ENCODE measurements at regions not wholly inside any gene's neighbourhood (a gene's known extent, or its start where the extent isn't known, plus 50 kb on each side); places are given as distances from the start of the nearest gene placed in this dataset.

DNA sequence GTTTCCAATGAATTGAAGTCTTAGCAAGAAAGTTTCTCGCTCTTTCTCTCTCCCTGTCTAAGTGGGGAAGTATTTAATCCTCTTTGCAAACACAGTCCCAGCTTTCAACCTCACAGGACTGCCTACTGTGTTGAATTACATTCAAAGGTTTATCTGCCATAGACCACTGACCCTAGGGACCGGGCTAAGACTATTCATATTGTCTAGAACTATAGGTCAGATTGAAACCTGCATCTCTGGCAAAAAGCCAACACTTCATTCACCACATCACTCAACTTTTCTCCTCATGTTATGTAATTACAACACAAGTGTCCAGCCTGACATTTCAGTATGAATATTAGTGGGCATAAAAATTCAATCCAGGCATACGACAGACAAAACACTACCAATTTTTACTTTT is 314.7 kb upstream of the RSPO3 start:
- DNase-seq (no peak), ATAC-seq (no peak)
- TF ChIP-seq, protein P1, sequence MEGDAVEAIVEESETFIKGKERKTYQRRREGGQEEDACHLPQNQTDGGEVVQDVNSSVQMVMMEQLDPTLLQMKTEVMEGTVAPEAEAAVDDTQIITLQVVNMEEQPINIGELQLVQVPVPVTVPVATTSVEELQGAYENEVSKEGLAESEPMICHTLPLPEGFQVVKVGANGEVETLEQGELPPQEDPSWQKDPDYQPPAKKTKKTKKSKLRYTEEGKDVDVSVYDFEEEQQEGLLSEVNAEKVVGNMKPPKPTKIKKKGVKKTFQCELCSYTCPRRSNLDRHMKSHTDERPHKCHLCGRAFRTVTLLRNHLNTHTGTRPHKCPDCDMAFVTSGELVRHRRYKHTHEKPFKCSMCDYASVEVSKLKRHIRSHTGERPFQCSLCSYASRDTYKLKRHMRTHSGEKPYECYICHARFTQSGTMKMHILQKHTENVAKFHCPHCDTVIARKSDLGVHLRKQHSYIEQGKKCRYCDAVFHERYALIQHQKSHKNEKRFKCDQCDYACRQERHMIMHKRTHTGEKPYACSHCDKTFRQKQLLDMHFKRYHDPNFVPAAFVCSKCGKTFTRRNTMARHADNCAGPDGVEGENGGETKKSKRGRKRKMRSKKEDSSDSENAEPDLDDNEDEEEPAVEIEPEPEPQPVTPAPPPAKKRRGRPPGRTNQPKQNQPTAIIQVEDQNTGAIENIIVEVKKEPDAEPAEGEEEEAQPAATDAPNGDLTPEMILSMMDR (IDR thresholded peaks at IDR 0.05) = no peak
- WGBS, 2 donors = 62 to 66% methylated on average over 3 of the region's 3 CpGs
- Histone ChIP-seq H3K27me3 (peaks cover 0 to 26% (median 3%) of the 10 kb centered on the region in 7 donors), H3K9me3 (no peaks in the 10 kb centered on the region), H3K4me1 (no peaks in the 10 kb centered on the region), H3K27ac (no peak overlapping the region), H3K36me3 (no peaks in the 10 kb centered on the region), H3K4me3 (no peak overlapping the region)
- intact Hi-C loops (cut with DNase I) = loop anchor here in 8 of 10 donors (5.0 to 10.0 kb wide), 6 partner anchors 271 to 769 kb away; no protein-coding TSS in a partner anchor

DNA sequence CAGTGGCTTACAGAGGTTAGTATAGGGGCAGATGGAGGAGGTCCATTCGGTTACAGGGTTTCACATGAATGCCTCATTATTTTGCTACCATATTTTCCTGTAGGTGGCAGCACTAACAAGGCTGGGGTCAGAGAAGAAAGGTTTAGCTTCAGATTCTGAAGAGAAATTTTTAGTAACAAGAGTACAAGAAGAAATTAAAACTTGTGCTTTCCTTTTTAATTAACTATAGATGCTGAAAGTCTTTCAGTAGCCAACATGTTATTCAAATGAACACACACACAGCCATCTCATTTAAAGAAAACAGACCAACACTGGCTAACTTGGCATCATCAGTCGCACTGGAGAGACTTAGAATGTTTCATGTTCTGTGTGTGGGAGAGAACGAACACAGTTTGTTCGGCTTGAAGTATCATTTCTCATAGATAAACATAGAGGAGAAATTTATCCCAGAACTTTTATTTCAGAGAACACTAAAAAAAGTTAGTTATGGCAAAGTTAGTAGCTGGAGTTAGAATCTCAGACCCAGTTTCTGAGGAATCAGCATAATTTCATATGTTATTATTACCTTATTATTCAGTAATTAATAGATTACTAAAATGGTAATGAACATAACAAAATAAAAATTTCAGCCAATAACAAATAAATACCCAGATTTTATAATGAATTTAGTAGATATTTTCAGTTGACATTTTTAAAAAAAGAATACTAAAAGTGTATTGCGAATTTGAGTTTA is 314.0 kb upstream of the RSPO3 start:
- H3K27ac ChIP-seq = no peak overlapping the region
- peak in 1 of 2 donors; percentile 13 for DNase-seq
- H3K4me1 ChIP-seq = no peaks in the 10 kb centered on the region
- TF ChIP-seq, protein P1 (IDR thresholded peaks at IDR 0.05) = peak; percentile 43 to 79 (median 71)
- no peaks in the 10 kb centered on the region for H3K9me3 ChIP-seq
- ATAC-seq = peak in 5 of 8 donors; percentile 37 to 65 (median 58)
- no peaks in the 10 kb centered on the region for H3K36me3 ChIP-seq
- intact Hi-C loops (cut with DNase I) = loop anchor here in 9 of 10 donors (5.0 to 10.0 kb wide), 7 partner anchors 270 to 770 kb away; partner anchors contain the start of gene RSPO3 (in 1 of the 9)
- 46 to 49% methylated on average over 5 of the region's 5 CpGs for WGBS, 2 donors
- H3K27me3 ChIP-seq = peaks cover 0 to 26% (median 3%) of the 10 kb centered on the region in 7 donors
- no peak overlapping the region for H3K4me3 ChIP-seq

DNA sequence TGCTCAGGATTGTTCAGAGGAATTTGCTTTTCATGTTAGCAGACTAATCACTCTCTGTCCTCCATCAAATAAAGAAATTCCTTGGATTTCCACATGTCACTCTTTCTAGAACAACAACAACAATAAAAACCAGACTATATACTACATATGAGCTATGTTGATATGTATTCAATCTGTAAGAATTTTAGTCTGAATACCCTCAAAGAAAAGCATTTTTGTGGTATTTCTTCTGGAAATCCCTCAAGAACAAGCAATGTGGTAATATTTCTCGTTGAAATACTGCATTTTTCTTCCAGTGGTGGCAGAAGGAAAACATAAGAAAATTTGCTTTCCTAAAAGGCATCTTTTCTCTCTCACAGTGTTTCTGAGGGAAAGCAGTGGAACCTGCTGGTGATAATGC is 312.6 kb upstream of the RSPO3 start:
- TF ChIP-seq, protein P1 (IDR thresholded peaks at IDR 0.05) = no peak
- Histone ChIP-seq H3K36me3 (no peaks in the 10 kb centered on the region), H3K4me1 (peaks cover 0 to 1% (median 0%) of the 10 kb centered on the region in 9 donors), H3K27ac (no peak overlapping the region), H3K4me3 (no peak overlapping the region), H3K9me3 (no peaks in the 10 kb centered on the region), H3K27me3 (peaks cover 0 to 26% (median 3%) of the 10 kb centered on the region in 7 donors)
- intact Hi-C loops (cut with DNase I) = loop anchor here in 8 of 10 donors (5.0 to 10.0 kb wide), 7 partner anchors 269 to 771 kb away; partner anchors contain the start of gene RSPO3 (in 1 of the 8)
- DNase-seq (no peak), ATAC-seq (no peak)
- WGBS, 2 donors = 59 to 70% methylated on average over 1 of the region's 1 CpG

DNA sequence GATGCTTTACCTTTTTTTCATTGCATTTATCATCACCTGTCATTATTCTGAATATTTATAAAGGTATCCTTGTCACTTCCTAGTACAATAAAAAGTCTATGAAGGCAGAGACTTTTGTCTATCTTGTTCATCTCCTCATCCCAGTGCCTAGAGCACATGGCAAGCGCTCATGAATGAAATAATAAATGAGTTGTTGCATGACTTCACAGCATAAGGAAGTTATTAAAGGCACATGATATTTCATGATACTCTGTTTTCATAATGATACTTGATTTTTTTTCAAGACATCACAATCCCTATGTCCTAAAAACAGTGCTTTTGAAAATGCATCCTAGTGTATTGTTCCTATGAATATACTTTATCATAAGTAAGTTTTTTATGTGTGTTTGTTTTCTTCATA is 310.6 kb upstream of the RSPO3 start:
- TF ChIP-seq, protein P1 (IDR thresholded peaks at IDR 0.05) = no peak
- H3K9me3 ChIP-seq = no peaks in the 10 kb centered on the region
- ATAC-seq = no peak
- DNase-seq = no peak
- H3K27ac ChIP-seq = no peak overlapping the region
- 87 to 98% methylated on average over 1 of the region's 1 CpG for WGBS, 2 donors
- no peak overlapping the region for H3K4me3 ChIP-seq
- H3K36me3 ChIP-seq = no peaks in the 10 kb centered on the region
- peaks cover 0 to 26% (median 3%) of the 10 kb centered on the region in 7 donors for H3K27me3 ChIP-seq
- H3K4me1 ChIP-seq = peaks cover 0 to 14% (median 0%) of the 10 kb centered on the region in 9 donors
- intact Hi-C loops (cut with DNase I) = loop anchor here in 8 of 10 donors (5.0 to 10.0 kb wide), 7 partner anchors 267 to 773 kb away; partner anchors contain the start of gene RSPO3 (in 1 of the 8)

Measured in heart right ventricle (tissue), 16 donors.